GM23338 (cell line): ENCODE measurements at regions not wholly inside any gene's neighbourhood (a gene's known extent, or its start where the extent isn't known, plus 50 kb on each side); places are given as distances from the start of the nearest gene placed in this dataset.

Source experiments
- ATAC-seq: fragments of 200-7000 bp; cut with Tn5 transposase; 3 replicates; pipeline ENCODE4 v1.9.1; 2020
- DNase-seq: peaks from one replicate; pipeline ENCODE4 v3.0.0-alpha.2; 2015; ENCODE audit warnings: low spot score
- H2AFZ ChIP-seq: fragments of 200-600 bp; sonication (generic); 2 replicates; pipeline ENCODE4 v1.8.0; 2016; ENCODE audit warnings: antibody characterized with exemption, mild to moderate bottlenecking, moderate library complexity
- H3F3A ChIP-seq: fragments of 200-600 bp; sonication (generic); replicated peaks from 2 replicates; pipeline ENCODE4 v1.8.0; 2017; ENCODE audit warnings: antibody characterized with exemption, mixed run types, low read depth
- H3K27ac ChIP-seq: fragments of 200-600 bp; sonication (generic); 2 replicates; pipeline ENCODE4 v1.6.1; 2016; ENCODE audit warnings: low read depth
- H3K27me3 ChIP-seq: fragments of 200-600 bp; sonication (generic); 2 replicates; pipeline ENCODE4 v1.8.0; 2016; ENCODE audit warnings: mild to moderate bottlenecking, mixed run types, moderate library complexity; ENCODE audit not compliant: insufficient read depth
- H3K36me3 ChIP-seq: fragments of 200-600 bp; sonication (generic); 2 replicates; pipeline ENCODE4 v1.8.0; 2016; ENCODE audit warnings: mild to moderate bottlenecking; ENCODE audit not compliant: insufficient read depth
- H3K4me1 ChIP-seq: fragments of 200-600 bp; sonication (generic); 2 replicates; pipeline ENCODE4 v1.8.0; 2016; ENCODE audit warnings: mild to moderate bottlenecking, moderate library complexity; ENCODE audit not compliant: insufficient read depth
- H3K4me2 ChIP-seq: fragments of 200-600 bp; sonication (generic); 2 replicates; pipeline ENCODE4 v1.7.1; 2017; ENCODE audit warnings: mixed run types
- H3K4me3 ChIP-seq: fragments of 200-600 bp; sonication (generic); 2 replicates; pipeline ENCODE4 v1.6.1; 2016; ENCODE audit warnings: mixed run types
- H3K79me2 ChIP-seq: fragments of 200-600 bp; sonication (generic); replicated peaks from 2 replicates; pipeline ENCODE4 v1.8.0; 2017; ENCODE audit warnings: mild to moderate bottlenecking; ENCODE audit not compliant: insufficient read depth
- H3K9me2 ChIP-seq: fragments of 200-600 bp; sonication (generic); 2 replicates; pipeline ENCODE4 v1.8.0; 2017; ENCODE audit not compliant: insufficient read depth
- H4K20me1 ChIP-seq: fragments of 200-600 bp; sonication (generic); replicated peaks from 2 replicates; pipeline ENCODE4 v1.8.0; 2017; ENCODE audit warnings: mild to moderate bottlenecking; ENCODE audit not compliant: insufficient read depth
- H3K27ac Mint-ChIP-seq: 2 replicates; pipeline ENCODE4 v1.8.0; 2020; ENCODE audit warnings: inconsistent platforms, mild to moderate bottlenecking, moderate library complexity, mixed read lengths
- H3K27me3 Mint-ChIP-seq: 3 replicates; pipeline ENCODE4 v1.8.0; 2022; ENCODE audit warnings: low read depth, mild to moderate bottlenecking, moderate library complexity, mixed read lengths, inconsistent platforms; ENCODE audit not compliant: insufficient read depth, poor library complexity
- H3K36me3 Mint-ChIP-seq: 3 replicates; pipeline ENCODE4 v1.8.0; 2021; ENCODE audit warnings: low read depth, mild to moderate bottlenecking, inconsistent platforms, moderate library complexity, mixed read lengths
- H3K4me1 Mint-ChIP-seq: 3 replicates; pipeline ENCODE4 v1.8.0; 2020; ENCODE audit warnings: mild to moderate bottlenecking, inconsistent platforms, mixed read lengths
- H3K4me3 Mint-ChIP-seq: 3 replicates; pipeline ENCODE4 v1.8.0; 2021; ENCODE audit warnings: moderate library complexity, mild to moderate bottlenecking, inconsistent platforms, mixed read lengths
- H3K9me3 Mint-ChIP-seq: 3 replicates; pipeline ENCODE4 v1.8.0; 2020; ENCODE audit warnings: moderate library complexity, mild to moderate bottlenecking, inconsistent platforms, mixed read lengths
- CREB1 ChIP-seq: fragments of 250-450 bp; sonication (Bioruptor Pico); IDR thresholded peaks from 2 replicates; pipeline ENCODE4 v1.5.0; 2020; ENCODE audit warnings: low read depth, mild to moderate bottlenecking, moderate library complexity
- CTCF ChIP-seq, 2 experiments: fragments of 200-600 bp in 1 of 2; sonication (generic) in 1 of 2; conservative IDR thresholded peaks; 2 replicates each; pipeline versions ENCODE4 v1.5.1 to v1.6.1; 2016 to 2017; ENCODE audit warnings: antibody characterized with exemption in 2 of 2, low read depth in 2 of 2, mild to moderate bottlenecking in 2 of 2, moderate library complexity in 1 of 2
- ETS1 ChIP-seq: IDR thresholded peaks from 2 replicates; pipeline ENCODE4 v1.6.1; 2016; ENCODE audit warnings: antibody characterized with exemption
- NANOG ChIP-seq: IDR thresholded peaks from 2 replicates; pipeline ENCODE4 v1.6.1; 2016; ENCODE audit warnings: antibody characterized with exemption, borderline replicate concordance
- POLR2AphosphoS5 ChIP-seq: IDR thresholded peaks from 2 replicates; pipeline ENCODE4 v1.6.1; 2016; ENCODE audit warnings: antibody characterized with exemption, low read depth
- REST ChIP-seq: IDR thresholded peaks from one replicate; pipeline ENCODE4 v1.6.1; 2018; ENCODE audit warnings: antibody characterized with exemption; ENCODE audit not compliant: unreplicated experiment
- ZNF331 ChIP-seq: fragments of 250-450 bp; sonication (Bioruptor Pico); IDR thresholded peaks from 2 replicates; pipeline ENCODE4 v1.5.0; 2020; ENCODE audit warnings: low read depth, mild to moderate bottlenecking, moderate library complexity
- ZNF462 ChIP-seq: fragments of 250-450 bp; sonication (Bioruptor Pico); IDR thresholded peaks from 2 replicates; pipeline ENCODE4 v1.5.0; 2020; ENCODE audit warnings: mild to moderate bottlenecking, moderate library complexity

GRCh38 chr12:113663396-113663795 is 191.7 kb upstream of the LHX5 start:
- Mint-ChIP-seq H3K27ac (no peak overlapping the region), H3K4me3 (no peak overlapping the region), H3K27me3 (peaks cover 9% of the 10 kb centered on the region)

More at GRCh38 chr12:113663396-113663795, 191.7 kb upstream of the LHX5 start:
- no peaks in the 10 kb centered on the region for H3K9me2 ChIP-seq
- H3K4me1 Mint-ChIP-seq, result peaks cover 15% of the 10 kb centered on the region; the same call in 2 of the 3 replicates
- H3K79me2 ChIP-seq, result no peaks in the 10 kb centered on the region
- H3K4me2 ChIP-seq, result no peak overlapping the region
- H3K9me3 Mint-ChIP-seq, result no peaks in the 10 kb centered on the region
- no peak for TF ChIP-seq ZNF462 (CRISPR knock-in tag)
- TF ChIP-seq ZNF331 (CRISPR knock-in tag), result no peak
- TF ChIP-seq ETS1, result no peak
- TF ChIP-seq CREB1 (CRISPR knock-in tag), result no peak
- TF ChIP-seq REST, result no peak
- no peak for TF ChIP-seq NANOG
- no peak for TF ChIP-seq CTCF (conservative IDR thresholded peaks at IDR 0.05; ENCODE audit: low read depth in 2 of 2)
- no peak for TF ChIP-seq POLR2AphosphoS5
- H3F3A ChIP-seq, result no peaks in the 10 kb centered on the region
- DNase-seq (no peak), ATAC-seq (no peak)
- H3K36me3 ChIP-seq, result no peaks in the 10 kb centered on the region
- H3K4me3 ChIP-seq, result no peak overlapping the region
- no peaks in the 10 kb centered on the region for H3K27me3 ChIP-seq
- no peaks in the 10 kb centered on the region for H3K36me3 Mint-ChIP-seq
- H2AFZ ChIP-seq, result no peak overlapping the region
- no peak overlapping the region for H3K27ac ChIP-seq
- H4K20me1 ChIP-seq, result no peaks in the 10 kb centered on the region
- H3K4me1 ChIP-seq, result no peaks in the 10 kb centered on the region
